HepG2 (cell line): ENCODE measurements at regions not wholly inside any gene's neighbourhood (a gene's known extent, or its start where the extent isn't known, plus 50 kb on each side); places are given as distances from the start of the nearest gene placed in this dataset.

Source experiments
- ASH2L ChIP-seq: fragments of 300-600, 200-600 bp; sonication (generic); IDR thresholded peaks from 2 replicates; pipeline ENCODE4 v1.7.0; 2017; ENCODE audit warnings: low read depth, mild to moderate bottlenecking, moderate library complexity, mixed read lengths, low read length; ENCODE audit not compliant: insufficient read length
- NCOR1 ChIP-seq: fragments of 200-600 bp; sonication (generic); IDR thresholded peaks from 2 replicates; pipeline ENCODE4 v1.7.0; 2017; ENCODE audit warnings: antibody characterized with exemption, low read length, borderline replicate concordance
- PRMT3 ChIP-seq: sonication (generic); formaldehyde crosslinking; IDR thresholded peaks from 2 replicates; pipeline ENCODE4 v1.8.1; 2022; ENCODE audit warnings: low read depth, mild to moderate bottlenecking, moderate library complexity, missing genetic modification reagents, borderline replicate concordance
- SATB2 ChIP-seq: sonication (generic); formaldehyde crosslinking; IDR thresholded peaks from 2 replicates; pipeline ENCODE4 v1.5.0; 2020; ENCODE audit warnings: missing genetic modification reagents
- ZNF230 ChIP-seq: sonication (generic); formaldehyde crosslinking; IDR thresholded peaks from 2 replicates; pipeline ENCODE4 v1.4.0; 2020; ENCODE audit warnings: mild to moderate bottlenecking, missing genetic modification reagents
- ZNF350 ChIP-seq: sonication (generic); formaldehyde crosslinking; IDR thresholded peaks from 2 replicates; pipeline ENCODE4 v1.4.0; 2020; ENCODE audit warnings: mild to moderate bottlenecking, low read depth, missing genetic modification reagents, borderline replicate concordance
- TF ChIP-seq, protein P1 (sequence below): sonication (generic); formaldehyde crosslinking; IDR thresholded peaks from 2 replicates; pipeline ENCODE4 v1.5.0; 2020; ENCODE audit warnings: mild to moderate bottlenecking, missing genetic modification reagents
- TF ChIP-seq, protein P2 (sequence below): sonication (generic); formaldehyde crosslinking; IDR thresholded peaks from 2 replicates; pipeline ENCODE4 v1.9.0; 2021; ENCODE audit warnings: mild to moderate bottlenecking, missing genetic modification reagents
- TF ChIP-seq, protein P3 (sequence below): sonication (generic); formaldehyde crosslinking; IDR thresholded peaks from 2 replicates; pipeline ENCODE4 v1.4.0; 2020; ENCODE audit warnings: mild to moderate bottlenecking, missing genetic modification reagents

DNA sequence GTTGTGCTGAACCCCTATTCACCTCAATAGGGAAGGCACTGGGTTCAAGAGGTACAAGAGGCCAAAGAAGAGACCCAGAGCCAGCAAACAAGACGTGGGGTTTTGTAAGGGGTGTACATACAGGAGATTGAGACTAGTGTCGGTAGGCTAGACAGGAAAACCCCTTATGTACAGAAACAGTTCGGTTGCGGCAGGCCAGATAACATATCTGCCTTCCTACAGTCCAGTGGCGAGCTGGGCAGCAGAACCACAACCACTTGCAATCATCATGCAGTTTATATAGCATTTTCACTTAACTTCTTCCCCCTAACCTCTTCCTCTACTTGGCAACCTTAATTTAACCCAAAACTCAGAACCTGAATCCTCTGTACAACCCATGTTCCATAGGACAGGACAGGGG is 422.2 kb downstream of the PDHA2 start (continued):
- no peak for TF ChIP-seq SATB2 (CRISPR knock-in tag)
- TF ChIP-seq ZNF350 (CRISPR knock-in tag), result no peak
- TF ChIP-seq, protein P1, sequence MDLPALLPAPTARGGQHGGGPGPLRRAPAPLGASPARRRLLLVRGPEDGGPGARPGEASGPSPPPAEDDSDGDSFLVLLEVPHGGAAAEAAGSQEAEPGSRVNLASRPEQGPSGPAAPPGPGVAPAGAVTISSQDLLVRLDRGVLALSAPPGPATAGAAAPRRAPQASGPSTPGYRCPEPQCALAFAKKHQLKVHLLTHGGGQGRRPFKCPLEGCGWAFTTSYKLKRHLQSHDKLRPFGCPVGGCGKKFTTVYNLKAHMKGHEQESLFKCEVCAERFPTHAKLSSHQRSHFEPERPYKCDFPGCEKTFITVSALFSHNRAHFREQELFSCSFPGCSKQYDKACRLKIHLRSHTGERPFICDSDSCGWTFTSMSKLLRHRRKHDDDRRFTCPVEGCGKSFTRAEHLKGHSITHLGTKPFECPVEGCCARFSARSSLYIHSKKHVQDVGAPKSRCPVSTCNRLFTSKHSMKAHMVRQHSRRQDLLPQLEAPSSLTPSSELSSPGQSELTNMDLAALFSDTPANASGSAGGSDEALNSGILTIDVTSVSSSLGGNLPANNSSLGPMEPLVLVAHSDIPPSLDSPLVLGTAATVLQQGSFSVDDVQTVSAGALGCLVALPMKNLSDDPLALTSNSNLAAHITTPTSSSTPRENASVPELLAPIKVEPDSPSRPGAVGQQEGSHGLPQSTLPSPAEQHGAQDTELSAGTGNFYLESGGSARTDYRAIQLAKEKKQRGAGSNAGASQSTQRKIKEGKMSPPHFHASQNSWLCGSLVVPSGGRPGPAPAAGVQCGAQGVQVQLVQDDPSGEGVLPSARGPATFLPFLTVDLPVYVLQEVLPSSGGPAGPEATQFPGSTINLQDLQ, result no peak
- TF ChIP-seq, protein P2, sequence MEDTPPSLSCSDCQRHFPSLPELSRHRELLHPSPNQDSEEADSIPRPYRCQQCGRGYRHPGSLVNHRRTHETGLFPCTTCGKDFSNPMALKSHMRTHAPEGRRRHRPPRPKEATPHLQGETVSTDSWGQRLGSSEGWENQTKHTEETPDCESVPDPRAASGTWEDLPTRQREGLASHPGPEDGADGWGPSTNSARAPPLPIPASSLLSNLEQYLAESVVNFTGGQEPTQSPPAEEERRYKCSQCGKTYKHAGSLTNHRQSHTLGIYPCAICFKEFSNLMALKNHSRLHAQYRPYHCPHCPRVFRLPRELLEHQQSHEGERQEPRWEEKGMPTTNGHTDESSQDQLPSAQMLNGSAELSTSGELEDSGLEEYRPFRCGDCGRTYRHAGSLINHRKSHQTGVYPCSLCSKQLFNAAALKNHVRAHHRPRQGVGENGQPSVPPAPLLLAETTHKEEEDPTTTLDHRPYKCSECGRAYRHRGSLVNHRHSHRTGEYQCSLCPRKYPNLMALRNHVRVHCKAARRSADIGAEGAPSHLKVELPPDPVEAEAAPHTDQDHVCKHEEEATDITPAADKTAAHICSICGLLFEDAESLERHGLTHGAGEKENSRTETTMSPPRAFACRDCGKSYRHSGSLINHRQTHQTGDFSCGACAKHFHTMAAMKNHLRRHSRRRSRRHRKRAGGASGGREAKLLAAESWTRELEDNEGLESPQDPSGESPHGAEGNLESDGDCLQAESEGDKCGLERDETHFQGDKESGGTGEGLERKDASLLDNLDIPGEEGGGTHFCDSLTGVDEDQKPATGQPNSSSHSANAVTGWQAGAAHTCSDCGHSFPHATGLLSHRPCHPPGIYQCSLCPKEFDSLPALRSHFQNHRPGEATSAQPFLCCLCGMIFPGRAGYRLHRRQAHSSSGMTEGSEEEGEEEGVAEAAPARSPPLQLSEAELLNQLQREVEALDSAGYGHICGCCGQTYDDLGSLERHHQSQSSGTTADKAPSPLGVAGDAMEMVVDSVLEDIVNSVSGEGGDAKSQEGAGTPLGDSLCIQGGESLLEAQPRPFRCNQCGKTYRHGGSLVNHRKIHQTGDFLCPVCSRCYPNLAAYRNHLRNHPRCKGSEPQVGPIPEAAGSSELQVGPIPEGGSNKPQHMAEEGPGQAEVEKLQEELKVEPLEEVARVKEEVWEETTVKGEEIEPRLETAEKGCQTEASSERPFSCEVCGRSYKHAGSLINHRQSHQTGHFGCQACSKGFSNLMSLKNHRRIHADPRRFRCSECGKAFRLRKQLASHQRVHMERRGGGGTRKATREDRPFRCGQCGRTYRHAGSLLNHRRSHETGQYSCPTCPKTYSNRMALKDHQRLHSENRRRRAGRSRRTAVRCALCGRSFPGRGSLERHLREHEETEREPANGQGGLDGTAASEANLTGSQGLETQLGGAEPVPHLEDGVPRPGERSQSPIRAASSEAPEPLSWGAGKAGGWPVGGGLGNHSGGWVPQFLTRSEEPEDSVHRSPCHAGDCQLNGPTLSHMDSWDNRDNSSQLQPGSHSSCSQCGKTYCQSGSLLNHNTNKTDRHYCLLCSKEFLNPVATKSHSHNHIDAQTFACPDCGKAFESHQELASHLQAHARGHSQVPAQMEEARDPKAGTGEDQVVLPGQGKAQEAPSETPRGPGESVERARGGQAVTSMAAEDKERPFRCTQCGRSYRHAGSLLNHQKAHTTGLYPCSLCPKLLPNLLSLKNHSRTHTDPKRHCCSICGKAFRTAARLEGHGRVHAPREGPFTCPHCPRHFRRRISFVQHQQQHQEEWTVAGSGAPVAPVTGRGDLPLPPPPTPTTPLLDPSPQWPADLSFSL (CRISPR knock-in tag), result no peak
- TF ChIP-seq NCOR1, result no peak
- TF ChIP-seq ASH2L, result no peak
- no peak for TF ChIP-seq PRMT3 (CRISPR knock-in tag)
- TF ChIP-seq, protein P3, sequence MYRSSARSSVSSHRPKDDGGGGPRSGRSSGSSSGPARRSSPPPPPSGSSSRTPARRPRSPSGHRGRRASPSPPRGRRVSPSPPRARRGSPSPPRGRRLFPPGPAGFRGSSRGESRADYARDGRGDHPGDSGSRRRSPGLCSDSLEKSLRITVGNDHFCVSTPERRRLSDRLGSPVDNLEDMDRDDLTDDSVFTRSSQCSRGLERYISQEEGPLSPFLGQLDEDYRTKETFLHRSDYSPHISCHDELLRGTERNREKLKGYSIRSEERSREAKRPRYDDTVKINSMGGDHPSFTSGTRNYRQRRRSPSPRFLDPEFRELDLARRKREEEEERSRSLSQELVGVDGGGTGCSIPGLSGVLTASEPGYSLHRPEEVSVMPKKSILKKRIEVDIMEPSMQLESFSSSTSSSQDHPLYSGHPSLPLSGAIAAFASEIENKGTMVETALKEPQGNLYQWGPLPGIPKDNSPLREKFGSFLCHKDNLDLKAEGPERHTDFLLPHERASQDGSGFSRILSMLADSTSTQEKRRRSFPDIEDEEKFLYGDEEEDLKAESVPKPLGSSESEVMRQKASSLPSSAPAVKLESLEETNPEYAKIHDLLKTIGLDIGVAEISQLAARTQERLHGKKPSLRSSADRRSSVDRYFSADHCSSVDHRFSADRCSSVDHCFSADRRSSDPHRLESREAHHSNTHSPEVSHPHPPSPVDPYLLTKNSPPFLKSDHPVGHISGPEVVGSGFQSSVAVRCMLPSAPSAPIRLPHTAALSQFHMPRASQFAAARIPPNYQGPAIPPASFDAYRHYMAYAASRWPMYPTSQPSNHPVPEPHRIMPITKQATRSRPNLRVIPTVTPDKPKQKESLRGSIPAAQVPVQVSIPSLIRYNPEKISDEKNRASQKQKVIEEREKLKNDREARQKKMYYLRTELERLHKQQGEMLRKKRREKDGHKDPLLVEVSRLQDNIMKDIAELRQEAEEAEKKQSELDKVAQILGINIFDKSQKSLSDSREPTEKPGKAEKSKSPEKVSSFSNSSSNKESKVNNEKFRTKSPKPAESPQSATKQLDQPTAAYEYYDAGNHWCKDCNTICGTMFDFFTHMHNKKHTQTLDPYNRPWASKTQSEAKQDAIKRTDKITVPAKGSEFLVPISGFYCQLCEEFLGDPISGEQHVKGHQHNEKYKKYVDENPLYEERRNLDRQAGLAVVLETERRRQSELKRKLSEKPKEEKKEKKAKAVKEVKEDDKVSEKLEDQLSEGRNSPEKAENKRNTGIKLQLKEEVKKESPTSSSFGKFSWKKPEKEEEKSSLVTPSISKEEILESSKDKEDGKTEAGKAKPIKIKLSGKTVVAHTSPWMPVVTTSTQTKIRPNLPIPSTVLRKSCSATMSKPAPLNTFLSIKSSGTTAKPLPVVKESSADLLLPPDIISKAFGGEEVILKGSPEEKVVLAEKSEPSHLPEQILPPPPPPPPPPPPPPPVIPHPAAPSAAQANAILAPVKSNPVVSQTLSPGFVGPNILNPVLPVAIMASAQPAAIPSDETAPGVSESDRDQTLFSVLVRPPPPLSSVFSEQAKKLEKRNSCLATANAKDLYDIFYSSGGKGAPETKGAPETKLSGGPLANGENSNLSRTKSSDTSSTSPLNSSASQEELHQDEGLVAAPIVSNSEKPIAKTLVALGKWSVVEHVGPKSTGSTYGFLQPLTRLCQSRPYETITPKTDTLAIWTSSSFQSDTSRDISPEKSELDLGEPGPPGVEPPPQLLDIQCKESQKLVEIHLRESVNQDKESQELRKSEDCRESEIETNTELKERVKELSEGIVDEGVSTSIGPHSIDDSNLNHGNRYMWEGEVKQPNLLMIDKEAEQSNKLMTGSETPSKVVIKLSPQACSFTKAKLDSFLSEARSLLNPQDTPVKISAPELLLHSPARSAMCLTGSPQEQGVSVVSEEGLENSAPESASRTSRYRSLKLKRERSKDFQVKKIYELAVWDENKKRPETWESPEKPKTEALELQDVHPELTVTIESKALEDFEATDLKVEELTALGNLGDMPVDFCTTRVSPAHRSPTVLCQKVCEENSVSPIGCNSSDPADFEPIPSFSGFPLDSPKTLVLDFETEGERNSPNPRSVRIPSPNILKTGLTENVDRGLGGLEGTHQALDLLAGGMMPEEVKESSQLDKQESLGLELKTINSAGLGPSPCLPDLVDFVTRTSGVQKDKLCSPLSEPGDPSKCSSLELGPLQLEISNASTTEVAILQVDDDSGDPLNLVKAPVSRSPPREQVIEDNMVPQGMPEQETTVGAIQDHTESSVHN, result no peak
- TF ChIP-seq ZNF230 (CRISPR knock-in tag), result no peak
- TF ChIP-seq, all 625 proteins: peak for 0
